NOMO-1 treated with dmso at 0.1 percent for 144 hours (cell line): ENCODE measurements at regions not wholly inside any gene's neighbourhood (a gene's known extent, or its start where the extent isn't known, plus 50 kb on each side); places are given as distances from the start of the nearest gene placed in this dataset.
"Not testable (repeated sequence)": the region's sequence is repeated elsewhere in the genome, so short reads cannot be mapped to it uniquely, and the experiment has no call there.

ENCODE experiments used
- DNase-seq: peaks from one replicate; lab custom pipeline; 2025; ENCODE audit not compliant: unreplicated experiment; lab: John Stamatoyannopoulos, UW

GRCh38 chr12:89768586-89769482 is 60.2 kb upstream of the ATP2B1 start:
- peak; percentile 89 for DNase-seq

GRCh38 chr12:89765959-89766824 is 57.6 kb upstream of the ATP2B1 start:
- no peak for DNase-seq

- not testable (repeated sequence) for DNase-seq
These were observed 55.5 kb upstream of the ATP2B1 start for GRCh38 chr12:89764164-89764563.

- DNase-seq: no peak
These were observed 54.0 kb upstream of the ATP2B1 start for GRCh38 chr12:89762498-89763170.

GRCh38 chr12:89760783-89761182 is 52.1 kb upstream of the ATP2B1 start:
- DNase-seq: no peak
